ENCODE measurements at regions not wholly inside any gene's neighbourhood (a gene's known extent, or its start where the extent isn't known, plus 50 kb on each side); places are given as distances from the start of the nearest gene placed in this dataset.

- no peak overlapping the region for H3K9ac ChIP-seq (replicated peaks; ENCODE audit: extremely low read depth, insufficient read depth, low read length)
- ChIA-PET CTCF (no interaction called here), POLR2A (no interaction called here)
- TF ChIP-seq GATA2 (IDR thresholded peaks at IDR 0.05; ENCODE audit: insufficient read depth, insufficient read length, low read depth, low read length) = no peak
- no peak for TF ChIP-seq POLR2AphosphoS5 (IDR thresholded peaks at IDR 0.05; ENCODE audit: insufficient read depth, low read depth, low read length)
- no peak for TF ChIP-seq EZH2 (IDR thresholded peaks at IDR 0.05; ENCODE audit: borderline replicate concordance, low read depth, low read length, severe bottlenecking)
- TF ChIP-seq FOS (IDR thresholded peaks at IDR 0.05; ENCODE audit: borderline replicate concordance, insufficient read depth, low read length) = no peak
- no peak for TF ChIP-seq MAX (IDR thresholded peaks at IDR 0.05; ENCODE audit: insufficient read depth, insufficient read length)
- no peaks in the 10 kb centered on the region for H3K36me3 ChIP-seq (ENCODE audit: control insufficient read depth in 2 of 2, extremely low read depth in 1 of 2, insufficient read depth in 2 of 2, low read length in 2 of 2)
- FAIRE-seq (no peak), DNase-seq (ENCODE audit: low read depth, low spot score) (no peak)
- no TSS peak for BruUV-seq (replicated peaks)
- no peaks in the 10 kb centered on the region for H4K20me1 ChIP-seq (replicated peaks; ENCODE audit: control insufficient read depth, extremely low read depth, insufficient read depth, low read length)
- dilution Hi-C loops (cut with MboI; ENCODE audit: extremely low pct_ligation_motif_present, low sequenced_read_pairs) = no loop called here
- H3K4me3 ChIP-seq (replicated peaks in 1 of 3; ENCODE audit: insufficient read depth in 1 of 3, low read depth in 1 of 3, low read length in 3 of 3) = no peak overlapping the region
- intact Hi-C loops (cut with micrococcal nuclease) = no loop called here
- H3K79me2 ChIP-seq (ENCODE audit: control insufficient read depth, insufficient read depth, low read length) = no peaks in the 10 kb centered on the region
- H3K27me3 ChIP-seq (ENCODE audit: control insufficient read depth in 2 of 2, insufficient read depth in 2 of 2, low read length in 2 of 2) = no peaks in the 10 kb centered on the region
- H3K4me1 ChIP-seq (ENCODE audit: control insufficient read depth, extremely low read depth, insufficient read depth, low read length) = no peaks in the 10 kb centered on the region
- no peak overlapping the region for H2AFZ ChIP-seq (ENCODE audit: low read depth, low read length)
- no peak overlapping the region for H3K4me2 ChIP-seq (ENCODE audit: insufficient read depth, low read length)
- no peak overlapping the region for H3K27ac ChIP-seq (ENCODE audit: insufficient read depth, low read depth, low read length)
- no peaks in the 10 kb centered on the region for H3K9me3 ChIP-seq (replicated peaks; ENCODE audit: control insufficient read depth, insufficient read depth, low read length)
- H3K9me1 ChIP-seq (replicated peaks; ENCODE audit: control insufficient read depth, extremely low read depth, insufficient read depth, low read length) = no peaks in the 10 kb centered on the region
Observed at GRCh38 chr18:42475157-42475556, 520.1 kb downstream of the PIK3C3 start.

GRCh38 chr18:42477267-42477666 lies 522.2 kb downstream of the PIK3C3 start:
- no peak for TF ChIP-seq POLR2AphosphoS5 (IDR thresholded peaks at IDR 0.05; ENCODE audit: insufficient read depth, low read depth, low read length)
- no peak for TF ChIP-seq FOS (IDR thresholded peaks at IDR 0.05; ENCODE audit: borderline replicate concordance, insufficient read depth, low read length)
- no peak for TF ChIP-seq GATA2 (IDR thresholded peaks at IDR 0.05; ENCODE audit: insufficient read depth, insufficient read length, low read depth, low read length)
- TF ChIP-seq MAX (IDR thresholded peaks at IDR 0.05; ENCODE audit: insufficient read depth, insufficient read length) = no peak
- no peak for TF ChIP-seq EZH2 (IDR thresholded peaks at IDR 0.05; ENCODE audit: borderline replicate concordance, low read depth, low read length, severe bottlenecking)
- Histone ChIP-seq H3K9me1 (replicated peaks; ENCODE audit: control insufficient read depth, extremely low read depth, insufficient read depth, low read length) (no peaks in the 10 kb centered on the region), H3K27me3 (ENCODE audit: control insufficient read depth in 2 of 2, insufficient read depth in 2 of 2, low read length in 2 of 2) (no peaks in the 10 kb centered on the region), H2AFZ (ENCODE audit: low read depth, low read length) (no peak overlapping the region), H4K20me1 (replicated peaks; ENCODE audit: control insufficient read depth, extremely low read depth, insufficient read depth, low read length) (no peaks in the 10 kb centered on the region), H3K4me3 (replicated peaks in 1 of 3; ENCODE audit: insufficient read depth in 1 of 3, low read depth in 1 of 3, low read length in 3 of 3) (no peak overlapping the region), H3K4me2 (ENCODE audit: insufficient read depth, low read length) (no peak overlapping the region), H3K4me1 (ENCODE audit: control insufficient read depth, extremely low read depth, insufficient read depth, low read length) (no peaks in the 10 kb centered on the region), H3K9ac (replicated peaks; ENCODE audit: extremely low read depth, insufficient read depth, low read length) (no peak overlapping the region), H3K36me3 (ENCODE audit: control insufficient read depth in 2 of 2, extremely low read depth in 1 of 2, insufficient read depth in 2 of 2, low read length in 2 of 2) (no peaks in the 10 kb centered on the region), H3K9me3 (replicated peaks; ENCODE audit: control insufficient read depth, insufficient read depth, low read length) (no peaks in the 10 kb centered on the region), H3K27ac (ENCODE audit: insufficient read depth, low read depth, low read length) (no peak overlapping the region), H3K79me2 (ENCODE audit: control insufficient read depth, insufficient read depth, low read length) (no peaks in the 10 kb centered on the region)
- DNase-seq (ENCODE audit: low read depth, low spot score) = no peak
- ChIA-PET POLR2A (no interaction called here), CTCF (no interaction called here)
- dilution Hi-C loops (cut with MboI; ENCODE audit: extremely low pct_ligation_motif_present, low sequenced_read_pairs) (no loop called here), intact Hi-C loops (cut with micrococcal nuclease) (no loop called here)
- no peak for FAIRE-seq
- BruUV-seq (replicated peaks) = no TSS peak

Measured in endothelial cell of umbilical vein (primary cell).